SK-N-SH (cell line): ENCODE measurements at regions not wholly inside any gene's neighbourhood (a gene's known extent, or its start where the extent isn't known, plus 50 kb on each side); places are given as distances from the start of the nearest gene placed in this dataset.

Source experiments
- CTCF ChIA-PET: fragments of 300-600, 350-600 bp; formaldehyde crosslinking; extraction: SDS; loops from one replicate; lab custom pipeline; 2021; lab: Yijun Ruan, JAX
- POLR2A ChIA-PET: fragments of 350-600 bp; sonication (Branson Sonifier 250); formaldehyde crosslinking; extraction: SDS; loops from one replicate; lab custom pipeline; 2020; ENCODE audit warnings: antibody characterized with exemption, inconsistent platforms; lab: Yijun Ruan, JAX
- DNase-seq: peaks from one replicate; pipeline ENCODE4 v3.0.0; 2012
- H2AFZ ChIP-seq: fragments of 200-600 bp; sonication (generic); 2 replicates; pipeline ENCODE4 v1.8.1; 2016; ENCODE audit warnings: antibody characterized with exemption, mild to moderate bottlenecking, low read depth
- H3F3A ChIP-seq: fragments of 200-600 bp; sonication (generic); replicated peaks from 2 replicates; pipeline ENCODE3; 2016; ENCODE audit warnings: antibody characterized with exemption, mild to moderate bottlenecking; ENCODE audit not compliant: insufficient read depth
- H3K27ac ChIP-seq, 2 experiments: fragments of 200-500 bp in 1 of 2; fragments of 200-600 bp in 1 of 2; sonication (Bioruptor generic) in 1 of 2; sonication (generic), shearing (Covaris generic) in 1 of 2; 2 replicates each; pipeline versions ENCODE4 v1.5.1 to v1.6.1; 2014 to 2016; ENCODE audit warnings: low read depth in 2 of 2, inconsistent platforms in 1 of 2, low read length in 1 of 2, mild to moderate bottlenecking in 1 of 2, mixed read lengths in 1 of 2
- H3K27me3 ChIP-seq: fragments of 200-600 bp; sonication (generic), shearing (Covaris generic); 2 replicates; pipeline ENCODE4 v1.6.1; 2016; ENCODE audit warnings: mixed run types; ENCODE audit not compliant: insufficient read depth
- H3K36me3 ChIP-seq, 2 experiments: fragments of 200-500 bp in 1 of 2; fragments of 200-600 bp in 1 of 2; sonication (Bioruptor generic) in 1 of 2; sonication (generic) in 1 of 2; replicated peaks in 1 of 2; 2 replicates each; pipeline versions ENCODE3 to v1.5.1; 2014 to 2016; ENCODE audit warnings: low read length in 1 of 2, mild to moderate bottlenecking in 1 of 2; ENCODE audit not compliant: insufficient read depth in 2 of 2, control insufficient read depth in 1 of 2
- H3K4me1 ChIP-seq, 2 experiments: fragments of 200-500 bp in 1 of 2; fragments of 200-600 bp in 1 of 2; sonication (Bioruptor generic) in 1 of 2; sonication (generic), shearing (Covaris generic) in 1 of 2; 2 replicates each; pipeline versions ENCODE4 v1.5.1 to v1.6.1; 2014 to 2016; ENCODE audit warnings: low read depth in 1 of 2, low read length in 1 of 2, mixed run types in 1 of 2; ENCODE audit not compliant: insufficient read depth in 2 of 2, control insufficient read depth in 1 of 2
- H3K4me2 ChIP-seq: fragments of 200-600 bp; sonication (generic), shearing (Covaris generic); 2 replicates; pipeline ENCODE4 v1.6.1; 2017; ENCODE audit warnings: mixed run types
- H3K4me3 ChIP-seq, 2 experiments: fragments of 200-500 bp in 1 of 2; fragments of 200-600 bp in 1 of 2; sonication (Bioruptor generic) in 1 of 2; sonication (generic), shearing (Covaris generic) in 1 of 2; 2 replicates each; pipeline versions ENCODE4 v1.5.1 to v1.8.1; 2014 to 2016; ENCODE audit warnings: low read depth in 2 of 2, inconsistent platforms in 1 of 2, low read length in 1 of 2, mild to moderate bottlenecking in 1 of 2, mixed read lengths in 1 of 2, moderate library complexity in 1 of 2
- H3K79me2 ChIP-seq: fragments of 200-600 bp; sonication (generic); 2 replicates; pipeline ENCODE4 v1.8.1; 2017; ENCODE audit warnings: mild to moderate bottlenecking; ENCODE audit not compliant: insufficient read depth
- H3K9ac ChIP-seq: fragments of 200-600 bp; sonication (generic); 2 replicates; pipeline ENCODE4 v1.6.1; 2017; ENCODE audit warnings: mixed run types
- H3K9me2 ChIP-seq: fragments of 200-600 bp; sonication (generic); 2 replicates; pipeline ENCODE4 v1.6.1; 2017; ENCODE audit warnings: mixed run types
- H3K9me3 ChIP-seq: fragments of 200-600 bp; sonication (generic); 2 replicates; pipeline ENCODE4 v1.6.1; 2017; ENCODE audit warnings: mixed run types, mild to moderate bottlenecking, moderate library complexity
- H4K20me1 ChIP-seq: fragments of 200-600 bp; sonication (generic); 2 replicates; pipeline ENCODE4 v1.6.1; 2017; ENCODE audit warnings: mild to moderate bottlenecking, mixed run types; ENCODE audit not compliant: insufficient read depth
- CHD2 ChIP-seq: fragments of 150-350 bp; IDR thresholded peaks from 2 replicates; pipeline ENCODE4 v1.6.1; 2018; ENCODE audit warnings: low read length; ENCODE audit not compliant: partially characterized antibody
- ELF1 ChIP-seq: IDR thresholded peaks from 2 replicates; pipeline ENCODE4 v1.4.0; 2012
- FOSL2 ChIP-seq: IDR thresholded peaks from 2 replicates; pipeline ENCODE4 v1.4.0; 2012; ENCODE audit warnings: low read depth, mild to moderate bottlenecking, moderate library complexity, borderline replicate concordance
- FOXJ3 ChIP-seq: sonication (generic); formaldehyde crosslinking; IDR thresholded peaks from 2 replicates; pipeline ENCODE4 v1.5.1; 2020; ENCODE audit warnings: mild to moderate bottlenecking, missing genetic modification reagents
- FOXM1 ChIP-seq: IDR thresholded peaks from 2 replicates; pipeline ENCODE4 v1.4.0; 2012; ENCODE audit warnings: low read depth, mild to moderate bottlenecking
- GATA2 ChIP-seq: sonication (generic); formaldehyde crosslinking; IDR thresholded peaks from 2 replicates; pipeline ENCODE4 v1.5.0; 2020; ENCODE audit warnings: mild to moderate bottlenecking, missing genetic modification reagents
- NFIC ChIP-seq: IDR thresholded peaks from 2 replicates; pipeline ENCODE4 v1.4.0; 2012; ENCODE audit warnings: borderline replicate concordance
- POLR2AphosphoS5 ChIP-seq: IDR thresholded peaks from 2 replicates; pipeline ENCODE4 v1.6.1; 2012; ENCODE audit warnings: low read depth, low read length
- RCOR1 ChIP-seq: fragments of 150-350 bp; IDR thresholded peaks from 2 replicates; pipeline ENCODE4 v1.6.1; 2017; ENCODE audit warnings: antibody characterized with exemption, low read length
- REST ChIP-seq: IDR thresholded peaks from 2 replicates; pipeline ENCODE4 v1.6.1; 2012; ENCODE audit warnings: mild to moderate bottlenecking, low read depth, low read length, moderate library complexity
- RFX5 ChIP-seq: IDR thresholded peaks from 2 replicates; pipeline ENCODE4 v1.6.1; 2012; ENCODE audit warnings: mild to moderate bottlenecking, improper control_type of control experiment, low read length
- RXRA ChIP-seq: IDR thresholded peaks from 2 replicates; pipeline ENCODE4 v1.4.0; 2012; ENCODE audit warnings: low read depth, mild to moderate bottlenecking, borderline replicate concordance
- SIN3A ChIP-seq: IDR thresholded peaks from 2 replicates; pipeline ENCODE4 v1.6.1; 2012; ENCODE audit warnings: low read depth, mild to moderate bottlenecking, low read length, moderate library complexity, borderline replicate concordance
- TAF1 ChIP-seq: IDR thresholded peaks from 2 replicates; pipeline ENCODE4 v1.6.1; 2012; ENCODE audit warnings: low read depth, mild to moderate bottlenecking, low read length, moderate library complexity, borderline replicate concordance
- TCF12 ChIP-seq: IDR thresholded peaks from 2 replicates; pipeline ENCODE4 v1.4.0; 2012
- WGBS: methylation state at CpG from one replicate; pipeline ENCODE4 v1.1.6; 2017; ENCODE audit warnings: low lambda C conversion rate; 5-methylcytosine and 5-hydroxymethylcytosine counted together
- TF ChIP-seq, protein P1 (sequence below): fragments of 150-350 bp; IDR thresholded peaks from 2 replicates; pipeline ENCODE4 v1.6.1; 2016; ENCODE audit warnings: mild to moderate bottlenecking, low read depth, low read length
- TF ChIP-seq, protein P2 (sequence below): IDR thresholded peaks from 2 replicates; pipeline ENCODE4; 2012

DNA sequence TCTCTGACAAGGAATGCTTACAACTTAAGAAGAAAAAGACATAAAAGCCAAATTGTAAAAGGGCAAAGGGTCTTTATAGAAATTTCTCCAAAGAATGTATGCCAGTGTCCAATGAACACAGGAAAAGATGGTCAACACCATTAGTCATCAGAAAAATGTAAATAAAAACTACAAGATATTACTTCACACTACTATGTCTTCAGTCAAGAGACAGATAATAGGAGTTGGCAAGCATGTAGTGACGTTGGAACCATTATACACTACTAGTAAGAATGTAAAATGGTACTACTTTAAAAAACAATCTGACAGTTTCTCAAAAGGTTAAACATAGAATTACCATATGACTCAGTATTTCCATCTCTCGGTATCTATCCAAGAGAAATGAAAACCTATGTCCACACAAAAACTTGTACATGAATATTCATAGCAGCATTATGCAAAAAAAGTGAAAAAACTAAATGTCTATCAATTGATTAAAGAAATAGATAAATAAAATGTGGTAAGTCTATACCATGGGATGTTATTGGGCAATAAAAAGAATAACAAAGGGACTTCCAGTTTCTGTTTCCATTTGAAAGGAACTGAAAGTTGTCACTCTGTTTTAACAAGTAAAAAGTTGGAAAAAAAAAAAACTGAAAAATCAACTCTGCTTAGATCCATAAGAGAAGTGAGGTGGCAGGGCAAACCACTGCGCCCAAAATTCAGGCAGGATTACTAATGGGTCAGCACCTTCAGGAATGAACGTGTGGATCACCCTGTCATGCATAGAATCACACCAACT lies 69.8 kb downstream of the ALG10B start:
- ChIA-PET POLR2A (no interaction called here), CTCF (no interaction called here)

GRCh38 chr12:38389614-38390013 lies 73.0 kb downstream of the ALG10B start:
- Histone ChIP-seq H3K79me2 (no peaks in the 10 kb centered on the region), H4K20me1 (no peaks in the 10 kb centered on the region), H3K9ac (no peak overlapping the region), H3K27me3 (no peaks in the 10 kb centered on the region), H3K9me3 (no peaks in the 10 kb centered on the region), H3F3A (no peaks in the 10 kb centered on the region), H2AFZ (no peak overlapping the region), H3K36me3 (no peaks in the 10 kb centered on the region), H3K9me2 (no peaks in the 10 kb centered on the region), H3K4me2 (no peak overlapping the region), H3K27ac (no peak overlapping the region), H3K4me1 (no peaks in the 10 kb centered on the region), H3K4me3 (no peak overlapping the region)
- ChIA-PET CTCF (no interaction called here), POLR2A (no interaction called here)
- TF ChIP-seq GATA2 (no peak), FOXM1 (no peak), CHD2 (no peak), ELF1 (no peak), TCF12 (no peak), RCOR1 (no peak), RXRA (no peak), SIN3A (no peak), FOSL2 (no peak), TAF1 (no peak)
- TF ChIP-seq, protein P1, sequence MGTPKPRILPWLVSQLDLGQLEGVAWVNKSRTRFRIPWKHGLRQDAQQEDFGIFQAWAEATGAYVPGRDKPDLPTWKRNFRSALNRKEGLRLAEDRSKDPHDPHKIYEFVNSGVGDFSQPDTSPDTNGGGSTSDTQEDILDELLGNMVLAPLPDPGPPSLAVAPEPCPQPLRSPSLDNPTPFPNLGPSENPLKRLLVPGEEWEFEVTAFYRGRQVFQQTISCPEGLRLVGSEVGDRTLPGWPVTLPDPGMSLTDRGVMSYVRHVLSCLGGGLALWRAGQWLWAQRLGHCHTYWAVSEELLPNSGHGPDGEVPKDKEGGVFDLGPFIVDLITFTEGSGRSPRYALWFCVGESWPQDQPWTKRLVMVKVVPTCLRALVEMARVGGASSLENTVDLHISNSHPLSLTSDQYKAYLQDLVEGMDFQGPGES, result no peak
- DNase-seq, result no peak

More for the DNA sequence above, 69.8 kb downstream of the ALG10B start:
- WGBS, result 6% methylated on average over 4 of the region's 4 CpGs
- H3K4me2 ChIP-seq, result no peak overlapping the region
- H3K27me3 ChIP-seq, result no peaks in the 10 kb centered on the region
- no peaks in the 10 kb centered on the region for H3K9me3 ChIP-seq
- H3F3A ChIP-seq, result no peaks in the 10 kb centered on the region
- no peaks in the 10 kb centered on the region for H3K4me1 ChIP-seq
- TF ChIP-seq FOXJ3 (CRISPR knock-in tag) (no peak), NFIC (no peak), FOSL2 (no peak), REST (no peak), SIN3A (no peak), FOXM1 (no peak), RFX5 (no peak), POLR2AphosphoS5 (no peak)
- TF ChIP-seq, protein P2, sequence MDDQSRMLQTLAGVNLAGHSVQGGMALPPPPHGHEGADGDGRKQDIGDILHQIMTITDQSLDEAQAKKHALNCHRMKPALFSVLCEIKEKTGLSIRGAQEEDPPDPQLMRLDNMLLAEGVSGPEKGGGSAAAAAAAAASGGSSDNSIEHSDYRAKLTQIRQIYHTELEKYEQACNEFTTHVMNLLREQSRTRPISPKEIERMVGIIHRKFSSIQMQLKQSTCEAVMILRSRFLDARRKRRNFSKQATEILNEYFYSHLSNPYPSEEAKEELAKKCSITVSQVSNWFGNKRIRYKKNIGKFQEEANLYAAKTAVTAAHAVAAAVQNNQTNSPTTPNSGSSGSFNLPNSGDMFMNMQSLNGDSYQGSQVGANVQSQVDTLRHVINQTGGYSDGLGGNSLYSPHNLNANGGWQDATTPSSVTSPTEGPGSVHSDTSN, result no peak
- TF ChIP-seq, all 33 proteins: peak for 0
- H2AFZ ChIP-seq, result no peak overlapping the region
- no peaks in the 10 kb centered on the region for H3K79me2 ChIP-seq
- H3K4me3 ChIP-seq, result no peak overlapping the region
- no peak overlapping the region for H3K27ac ChIP-seq
- DNase-seq, result no peak
- no peak overlapping the region for H3K9ac ChIP-seq
- no peaks in the 10 kb centered on the region for H4K20me1 ChIP-seq
- H3K36me3 ChIP-seq, result no peaks in the 10 kb centered on the region
- no peaks in the 10 kb centered on the region for H3K9me2 ChIP-seq
